H1 (cell line): ENCODE measurements at regions not wholly inside any gene's neighbourhood (a gene's known extent, or its start where the extent isn't known, plus 50 kb on each side); places are given as distances from the start of the nearest gene placed in this dataset.

ENCODE experiments used
- CTCF ChIA-PET: fragments of 300-600 bp; sonication (Branson Sonifier 250); formaldehyde crosslinking; loops from one replicate; lab custom pipeline; 2021; ENCODE audit not compliant: partially characterized antibody; lab: Charles Lee
- POLR2A ChIA-PET: fragments of 300-600 bp; sonication (Branson Sonifier 250); formaldehyde crosslinking; loops from one replicate; lab custom pipeline; 2021; ENCODE audit warnings: inconsistent platforms; ENCODE audit not compliant: partially characterized antibody; lab: Charles Lee
- DNase-seq, 2 experiments: peaks; one replicate each; pipeline versions ENCODE4 v3.0.0 to v3.0.0-alpha.2; 2010 to 2022; ENCODE audit warnings: low spot score in 2 of 2, low read depth in 1 of 2, mixed read lengths in 1 of 2
- FAIRE-seq: peaks from 2 replicates; lab custom pipeline; 2011; peaks lifted over from hg19 to GRCh38; lab: Jason Lieb, UNC
- H2AFZ ChIP-seq: 2 replicates; pipeline ENCODE4 v1.8.1; 2012; ENCODE audit warnings: low read length, inconsistent platforms
- H2AK5ac ChIP-seq: 2 replicates; pipeline ENCODE4 v1.6.1; 2013; ENCODE audit warnings: low read depth, low read length
- H2BK120ac ChIP-seq: replicated peaks from 2 replicates; pipeline ENCODE3; 2013; ENCODE audit warnings: low read depth, low read length, inconsistent platforms
- H2BK12ac ChIP-seq: 2 replicates; pipeline ENCODE4 v1.6.1; 2013; ENCODE audit warnings: low read depth, low read length
- H2BK15ac ChIP-seq: 2 replicates; pipeline ENCODE4 v1.6.1; 2013; ENCODE audit warnings: low read length
- H2BK20ac ChIP-seq: 2 replicates; pipeline ENCODE4 v1.6.1; 2013; ENCODE audit warnings: low read length
- H2BK5ac ChIP-seq: 2 replicates; pipeline ENCODE4 v1.6.1; 2013; ENCODE audit warnings: low read depth, low read length
- H3K14ac ChIP-seq: 2 replicates; pipeline ENCODE4 v1.6.1; 2013; ENCODE audit warnings: inconsistent platforms; ENCODE audit not compliant: insufficient read length
- H3K18ac ChIP-seq: 2 replicates; pipeline ENCODE4 v1.6.1; 2013; ENCODE audit warnings: low read length; ENCODE audit errors: extremely low read depth
- H3K23ac ChIP-seq: 2 replicates; pipeline ENCODE4 v1.6.1; 2013; ENCODE audit warnings: inconsistent platforms; ENCODE audit not compliant: insufficient read length
- H3K23me2 ChIP-seq: 2 replicates; pipeline ENCODE4 v1.6.1; 2013; ENCODE audit warnings: low read depth, low read length
- H3K27ac ChIP-seq: 2 replicates; pipeline ENCODE4 v1.6.1; 2011; ENCODE audit warnings: low read depth, low read length, inconsistent platforms
- H3K27me3 ChIP-seq, 4 experiments: replicated peaks in 1 of 4; 1 replicate in 1 of 4; 2 replicates in 3 of 4; pipeline versions ENCODE4 v1.6.1 to v1.8.1; 2011 to 2013; ENCODE audit warnings: low read length in 3 of 4, mild to moderate bottlenecking in 3 of 4, inconsistent platforms in 2 of 4, mixed read lengths in 2 of 4, moderate library complexity in 1 of 4; ENCODE audit not compliant: control insufficient read depth in 3 of 4, insufficient read depth in 3 of 4; ENCODE audit errors: extremely low read depth in 1 of 4
- H3K36me3 ChIP-seq, 4 experiments: 2 replicates each; pipeline versions ENCODE4 v1.6.1 to v1.8.1; 2011 to 2013; ENCODE audit warnings: mild to moderate bottlenecking in 4 of 4, low read length in 3 of 4, moderate library complexity in 2 of 4, control low read depth in 1 of 4, inconsistent platforms in 1 of 4; ENCODE audit not compliant: insufficient read depth in 4 of 4, control insufficient read depth in 2 of 4
- H3K4ac ChIP-seq: replicated peaks from 2 replicates; pipeline ENCODE3; 2013; ENCODE audit warnings: low read length, low read depth, mixed read lengths, inconsistent platforms; ENCODE audit not compliant: insufficient read length
- H3K4me1 ChIP-seq, 4 experiments: replicated peaks in 1 of 4; 1 replicate in 1 of 4; 2 replicates in 3 of 4; pipeline versions ENCODE4 v1.6.1 to v1.8.1; 2011 to 2013; ENCODE audit warnings: low read length in 3 of 4, inconsistent platforms in 2 of 4, mixed read lengths in 1 of 4; ENCODE audit not compliant: insufficient read depth in 4 of 4, control insufficient read depth in 3 of 4
- H3K4me2 ChIP-seq, 2 experiments: 2 replicates each; pipeline versions ENCODE4 v1.6.1 to v1.8.1; 2011 to 2013; ENCODE audit warnings: low read depth in 2 of 2, low read length in 2 of 2, control low read depth in 1 of 2, inconsistent platforms in 1 of 2, mild to moderate bottlenecking in 1 of 2; ENCODE audit not compliant: insufficient read depth in 1 of 2
- H3K4me3 ChIP-seq, 4 experiments: fragments of 200-600, 300-600 bp in 1 of 4; sonication (generic), shearing (Covaris generic), sonication (Bioruptor Twin) in 1 of 4; 2 replicates each; pipeline versions ENCODE4 v1.5.1 to v1.8.1; 2011 to 2016; ENCODE audit warnings: low read length in 4 of 4, low read depth in 3 of 4, control low read depth in 2 of 4, inconsistent platforms in 2 of 4, mild to moderate bottlenecking in 2 of 4, mixed read lengths in 1 of 4, moderate library complexity in 1 of 4; ENCODE audit not compliant: insufficient read depth in 2 of 4; ENCODE audit errors: extremely low read depth in 1 of 4
- H3K56ac ChIP-seq: replicated peaks from 2 replicates; pipeline ENCODE3; 2013; ENCODE audit warnings: low read depth, mild to moderate bottlenecking, mixed read lengths, low read length, inconsistent platforms; ENCODE audit not compliant: insufficient read length
- H3K79me1 ChIP-seq: 2 replicates; pipeline ENCODE4 v1.6.1; 2013; ENCODE audit warnings: low read depth, low read length, control low read depth
- H3K79me2 ChIP-seq, 2 experiments: 2 replicates each; pipeline versions ENCODE4 v1.6.1 to v1.8.1; 2012 to 2013; ENCODE audit warnings: low read length in 2 of 2, mild to moderate bottlenecking in 2 of 2, inconsistent platforms in 1 of 2; ENCODE audit not compliant: insufficient read depth in 2 of 2, control insufficient read depth in 1 of 2
- H3K9ac ChIP-seq, 4 experiments: replicated peaks in 1 of 4; 1 replicate in 1 of 4; 2 replicates in 3 of 4; pipeline versions ENCODE4 v1.6.1 to v1.8.1; 2011 to 2013; ENCODE audit warnings: low read depth in 3 of 4, low read length in 3 of 4, control low read depth in 2 of 4, mild to moderate bottlenecking in 2 of 4, moderate library complexity in 2 of 4, inconsistent platforms in 1 of 4; ENCODE audit errors: extremely low read depth in 1 of 4
- H3K9me3 ChIP-seq, 2 experiments: 2 replicates each; pipeline versions ENCODE4 v1.6.1 to v1.8.1; 2012 to 2013; ENCODE audit warnings: mild to moderate bottlenecking in 2 of 2, moderate library complexity in 2 of 2, control low read depth in 1 of 2, inconsistent platforms in 1 of 2, low read depth in 1 of 2, low read length in 1 of 2, mixed read lengths in 1 of 2; ENCODE audit not compliant: insufficient read depth in 2 of 2
- H4K20me1 ChIP-seq, 2 experiments: replicated peaks in 1 of 2; 2 replicates each; pipeline versions ENCODE3 to v1.8.1; 2011 to 2013; ENCODE audit warnings: inconsistent platforms in 2 of 2, low read length in 2 of 2, mild to moderate bottlenecking in 1 of 2; ENCODE audit not compliant: insufficient read depth in 2 of 2, control insufficient read depth in 1 of 2
- H4K5ac ChIP-seq: 2 replicates; pipeline ENCODE4 v1.6.1; 2013; ENCODE audit warnings: low read length, low read depth, mixed read lengths, inconsistent platforms; ENCODE audit not compliant: insufficient read length
- H4K8ac ChIP-seq: 2 replicates; pipeline ENCODE4 v1.8.0; 2013; ENCODE audit warnings: mild to moderate bottlenecking, moderate library complexity, low read length, inconsistent platforms; ENCODE audit not compliant: insufficient read depth; ENCODE audit errors: extremely low read depth
- H4K91ac ChIP-seq: replicated peaks from 2 replicates; pipeline ENCODE3; 2013; ENCODE audit warnings: low read length, mixed read lengths, inconsistent platforms; ENCODE audit not compliant: insufficient read length
- CHD1 ChIP-seq: IDR thresholded peaks from 2 replicates; pipeline ENCODE4 v1.6.1; 2012; ENCODE audit warnings: low read depth, low read length, improper control_type of control experiment
- TEAD4 ChIP-seq: IDR thresholded peaks from 2 replicates; pipeline ENCODE4 v1.6.1; 2012; ENCODE audit warnings: low read depth, low read length, inconsistent platforms, mixed read lengths
- WGBS, 2 experiments: shearing (Covaris generic) in 1 of 2; methylation state at CpG; one replicate each; pipeline versions ENCODE4 v1.1.6 to v1.1.7; 2013 to 2015; ENCODE audit warnings: low lambda C conversion rate in 2 of 2, mixed read lengths in 2 of 2, inconsistent platforms in 1 of 2, low coverage in 1 of 2, missing lambda C conversion rate in 1 of 2; ENCODE audit not compliant: insufficient replicate concordance in 2 of 2, insufficient coverage in 1 of 2, insufficient read length in 1 of 2; ENCODE audit errors: extremely low coverage in 1 of 2, missing lambda C conversion rate in 1 of 2; 5-methylcytosine and 5-hydroxymethylcytosine counted together

- CTCF ChIA-PET: interaction anchor here (0.9 to 1.9 kb wide), 7 partner anchors 13 to 539 kb away, joined by 3 to 9 read pairs (median 4); no protein-coding TSS in a partner anchor
Measured at GRCh38 chr2:45068571-45069140, 59.4 kb upstream of the SIX2 start.

More at GRCh38 chr2:45068571-45069140, 59.4 kb upstream of the SIX2 start:
- Histone ChIP-seq H2BK20ac (0 out of 2 replicates have a peak overlapping the region, but pooled peaks have one; percentile 21), H3K4me1 (peaks cover 3 to 8% (median 4%) of the 10 kb centered on the region in 4 experiments; a peak in 4 of 7 replicates), H2AFZ (no peak overlapping the region), H3K27ac (no peak overlapping the region), H2AK5ac (no peak overlapping the region), H3K79me2 (no peaks in the 10 kb centered on the region), H4K8ac (no peak overlapping the region), H3K23me2 (no peaks in the 10 kb centered on the region), H3K9me3 (peaks cover 0 to 3% of the 10 kb centered on the region in 2 experiments; a peak in 1 of 4 replicates), H3K14ac (no peak overlapping the region), H4K91ac (peak overlapping the region; percentile 81), H3K36me3 (no peaks in the 10 kb centered on the region), H3K4ac (no peak overlapping the region), H3K18ac (no peak overlapping the region), H3K4me2 (no peak overlapping the region), H3K79me1 (no peaks in the 10 kb centered on the region), H3K56ac (no peak overlapping the region), H2BK12ac (peak overlapping the region; percentile 88; the same call in 1 of the 2 replicates), H2BK120ac (no peak overlapping the region), H2BK15ac (no peak overlapping the region; the same call in 1 of the 2 replicates), H4K5ac (no peak overlapping the region), H3K4me3 (no peak overlapping the region), H3K9ac (no peak overlapping the region), H4K20me1 (no peaks in the 10 kb centered on the region), H3K23ac (no peak overlapping the region), H2BK5ac (no peak overlapping the region), H3K27me3 (no peaks in the 10 kb centered on the region; a peak in 2 of 7 replicates)
- FAIRE-seq (no peak), DNase-seq (no peak)
- TF ChIP-seq TEAD4 (no peak), CHD1 (no peak)
- POLR2A ChIA-PET: interaction anchor here (0.9 kb wide), 1 partner anchor 36 kb away, joined by 3 read pairs; no protein-coding TSS in a partner anchor
- WGBS, 2 experiments: 86% methylated on average over 9 of the region's 9 CpGs; no CpG with 5 or more reads in 1 of the 2 experiments
